Liver (tissue), 7 donors: ENCODE measurements at regions not wholly inside any gene's neighbourhood (a gene's known extent, or its start where the extent isn't known, plus 50 kb on each side); places are given as distances from the start of the nearest gene placed in this dataset.

ENCODE experiments used
- DNase-seq: peaks from one replicate; pipeline ENCODE4 v3.0.0-alpha.2; 2017; ENCODE audit warnings: low spot score
- H3K27ac ChIP-seq, 2 donors: one replicate each; pipeline ENCODE4 v1.7.0; 2013; ENCODE audit warnings: inconsistent platforms in 2 of 2, low read length in 2 of 2, control low read depth in 1 of 2, low read depth in 1 of 2, mild to moderate bottlenecking in 1 of 2
- H3K27me3 ChIP-seq, 4 donors: one replicate each; pipeline versions ENCODE4 v1.6.1 to v1.7.0; 2013; ENCODE audit warnings: low read length in 3 of 4, inconsistent platforms in 1 of 4, mild to moderate bottlenecking in 1 of 4, moderate library complexity in 1 of 4; ENCODE audit not compliant: control insufficient read depth in 4 of 4, insufficient read depth in 4 of 4
- H3K36me3 ChIP-seq, 4 donors: one replicate each; pipeline versions ENCODE4 v1.6.1 to v1.7.0; 2013; ENCODE audit warnings: low read length in 3 of 4, mild to moderate bottlenecking in 3 of 4, low read depth in 1 of 4, moderate library complexity in 1 of 4; ENCODE audit not compliant: control insufficient read depth in 4 of 4, insufficient read depth in 3 of 4
- H3K4me1 ChIP-seq, 4 donors: one replicate each; pipeline versions ENCODE4 v1.6.1 to v1.7.0; 2013; ENCODE audit warnings: low read length in 3 of 4, mild to moderate bottlenecking in 3 of 4, moderate library complexity in 1 of 4; ENCODE audit not compliant: control insufficient read depth in 4 of 4, insufficient read depth in 4 of 4
- H3K4me3 ChIP-seq, 3 donors: one replicate each; pipeline versions ENCODE4 v1.6.1 to v1.7.0; 2013; ENCODE audit warnings: low read length in 3 of 3, control low read depth in 1 of 3, low read depth in 1 of 3, mild to moderate bottlenecking in 1 of 3
- H3K9ac ChIP-seq, 2 donors: one replicate each; pipeline ENCODE4 v1.7.0; 2013; ENCODE audit warnings: low read length in 2 of 2, mild to moderate bottlenecking in 2 of 2, moderate library complexity in 2 of 2, control low read depth in 1 of 2, low read depth in 1 of 2
- H3K9me3 ChIP-seq, 4 donors: one replicate each; pipeline versions ENCODE4 v1.6.1 to v1.7.0; 2013; ENCODE audit warnings: low read length in 3 of 4; ENCODE audit not compliant: control insufficient read depth in 4 of 4
- ATF3 ChIP-seq: IDR thresholded peaks from 2 replicates; pipeline ENCODE4 v1.6.1; 2016; ENCODE audit warnings: antibody characterized with exemption
- EGR1 ChIP-seq, 2 donors: IDR thresholded peaks; 2 replicates each; pipeline ENCODE4 v1.6.1; 2016 to 2018; ENCODE audit warnings: antibody characterized with exemption in 2 of 2, low read depth in 2 of 2
- FOXA1 ChIP-seq: IDR thresholded peaks from 2 replicates; pipeline ENCODE4 v1.6.1; 2016; ENCODE audit warnings: antibody characterized with exemption
- FOXA2 ChIP-seq: IDR thresholded peaks from 2 replicates; pipeline ENCODE4 v1.6.1; 2016; ENCODE audit warnings: antibody characterized with exemption
- GABPA ChIP-seq, 2 donors: IDR thresholded peaks in 1 of 2; conservative IDR thresholded peaks in 1 of 2; 2 replicates each; pipeline ENCODE4 v1.6.1; 2016; ENCODE audit warnings: antibody characterized with exemption in 2 of 2, mild to moderate bottlenecking in 1 of 2, moderate library complexity in 1 of 2
- HNF4A ChIP-seq, 2 donors: conservative IDR thresholded peaks; 2 replicates each; pipeline ENCODE4 v1.6.1; 2016; ENCODE audit warnings: antibody characterized with exemption in 2 of 2, mild to moderate bottlenecking in 2 of 2
- HNF4G ChIP-seq: IDR thresholded peaks from 2 replicates; pipeline ENCODE4 v1.6.1; 2016; ENCODE audit warnings: antibody characterized with exemption
- JUND ChIP-seq, 2 donors: IDR thresholded peaks; 2 replicates each; pipeline ENCODE4 v1.6.1; 2016; ENCODE audit warnings: antibody characterized with exemption in 2 of 2
- NR2F2 ChIP-seq: IDR thresholded peaks from 2 replicates; pipeline ENCODE4 v1.6.1; 2016; ENCODE audit warnings: antibody characterized with exemption
- REST ChIP-seq: IDR thresholded peaks from 2 replicates; pipeline ENCODE4 v1.6.1; 2016; ENCODE audit warnings: antibody characterized with exemption, mild to moderate bottlenecking
- RXRA ChIP-seq, 2 donors: IDR thresholded peaks; 2 replicates each; pipeline ENCODE4 v1.6.1; 2017 to 2018; ENCODE audit warnings: antibody characterized with exemption in 2 of 2, mild to moderate bottlenecking in 1 of 2
- SP1 ChIP-seq: IDR thresholded peaks from 2 replicates; pipeline ENCODE4 v1.6.1; 2018; ENCODE audit warnings: antibody characterized with exemption, mild to moderate bottlenecking
- TAF1 ChIP-seq: conservative IDR thresholded peaks from 2 replicates; pipeline ENCODE4 v1.6.1; 2016; ENCODE audit warnings: antibody characterized with exemption, mild to moderate bottlenecking
- YY1 ChIP-seq: IDR thresholded peaks from 2 replicates; pipeline ENCODE4 v1.6.1; 2016; ENCODE audit warnings: antibody characterized with exemption, mild to moderate bottlenecking
- ZBTB33 ChIP-seq: IDR thresholded peaks from 2 replicates; pipeline ENCODE4 v1.6.1; 2016; ENCODE audit warnings: antibody characterized with exemption
- WGBS: extraction: QIAGEN DNeasy Blood & Tissue Kit; methylation state at CpG from one replicate; pipeline ENCODE4 v1.1.7; 2013; 5-methylcytosine and 5-hydroxymethylcytosine counted together
- donor health status: healthy.
- donor health status: healthy.
- donor health status: healthy.
- donor health status: healthy.

DNA sequence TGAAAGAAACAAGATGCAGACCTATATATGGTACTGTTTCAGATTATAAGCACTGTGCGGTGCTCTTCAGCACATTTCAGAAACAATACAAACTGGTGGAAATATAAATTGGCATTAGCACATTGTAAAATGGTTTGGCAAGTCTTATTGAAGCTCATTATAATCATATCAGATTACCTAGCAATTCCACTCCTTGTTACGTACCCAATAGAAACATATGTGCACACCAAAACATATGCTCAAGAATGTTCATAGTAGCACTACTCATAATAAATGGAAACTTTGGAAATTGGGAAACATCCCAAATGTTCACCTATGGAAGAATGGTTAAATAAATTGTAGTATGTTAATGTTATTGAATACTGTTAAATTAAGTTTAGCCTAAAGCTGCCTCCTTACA lies 54.9 kb upstream of the PLEKHG1 start:
- no peaks in the 10 kb centered on the region for H3K27me3 ChIP-seq
- H3K4me3 ChIP-seq, result no peak overlapping the region
- DNase-seq, result no peak
- no peak overlapping the region for H3K27ac ChIP-seq
- H3K9me3 ChIP-seq, result no peaks in the 10 kb centered on the region
- peaks cover 2 to 28% (median 22%) of the 10 kb centered on the region in 4 donors for H3K4me1 ChIP-seq
- WGBS, result 99% methylated on average over 2 of the region's 2 CpGs
- no peak overlapping the region for H3K9ac ChIP-seq
- TF ChIP-seq ZBTB33 (no peak), HNF4A (conservative IDR thresholded peaks at IDR 0.05) (no peak), ATF3 (no peak), HNF4G (no peak), RXRA (IDR thresholded peaks at IDR 0.05) (no peak), JUND (IDR thresholded peaks at IDR 0.05) (no peak), YY1 (no peak), FOXA2 (no peak), FOXA1 (no peak)
- H3K36me3 ChIP-seq, result no peaks in the 10 kb centered on the region

DNA sequence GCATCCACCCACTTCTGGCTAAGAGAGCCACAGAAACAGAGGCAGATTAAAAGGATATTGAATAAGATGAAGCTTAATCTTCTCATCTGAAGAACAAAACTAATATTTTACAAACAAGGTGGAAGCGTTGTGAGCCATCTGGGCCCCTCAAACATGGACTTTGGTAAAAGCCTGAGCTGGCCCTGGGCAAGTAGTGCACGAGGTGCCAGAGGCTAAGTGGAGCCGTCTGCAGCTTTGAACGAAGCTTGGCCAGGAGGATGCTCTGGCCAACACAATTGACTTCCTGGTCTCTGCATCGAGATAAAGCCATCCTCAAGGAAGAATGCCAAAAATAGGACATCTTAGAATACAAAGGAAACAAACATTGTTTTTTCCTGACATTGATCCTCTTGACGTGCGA lies 53.2 kb upstream of the PLEKHG1 start:
- WGBS, result 29% methylated on average over 7 of the region's 7 CpGs
- H3K4me3 ChIP-seq, result no peak overlapping the region

More for the DNA sequence above, 53.2 kb upstream of the PLEKHG1 start:
- no peak for TF ChIP-seq YY1
- no peak for TF ChIP-seq ZBTB33
- TF ChIP-seq FOXA1, result no peak
- peak; percentile 5 to 33 for TF ChIP-seq HNF4A (conservative IDR thresholded peaks at IDR 0.05)
- TF ChIP-seq SP1, result no peak
- no peak for TF ChIP-seq GABPA (IDR thresholded peaks at IDR 0.05 in 1 of 2, conservative IDR thresholded peaks at IDR 0.05 in 1 of 2)
- no peak for TF ChIP-seq REST
- no peak for TF ChIP-seq EGR1 (IDR thresholded peaks at IDR 0.05; ENCODE audit: low read depth in 2 of 2)
- TF ChIP-seq NR2F2, result peak; percentile 20
- TF ChIP-seq FOXA2, result no peak
- no peak for TF ChIP-seq TAF1
- TF ChIP-seq ATF3, result no peak
- no peak for TF ChIP-seq HNF4G
- no peak overlapping the region for H3K9ac ChIP-seq
- H3K4me1 ChIP-seq, result peaks cover 2 to 28% (median 22%) of the 10 kb centered on the region in 4 donors
- no peaks in the 10 kb centered on the region for H3K27me3 ChIP-seq
- H3K27ac ChIP-seq, result no peak overlapping the region
- no peak for DNase-seq
- no peaks in the 10 kb centered on the region for H3K9me3 ChIP-seq
- no peaks in the 10 kb centered on the region for H3K36me3 ChIP-seq
